Ureter (tissue), 1 donor: ENCODE measurements at regions not wholly inside any gene's neighbourhood (a gene's known extent, or its start where the extent isn't known, plus 50 kb on each side); places are given as distances from the start of the nearest gene placed in this dataset.
"Not testable (repeated sequence)": the region's sequence is repeated elsewhere in the genome, so short reads cannot be mapped to it uniquely, and the experiment has no call there.

Experiments
- DNase-seq: peaks from one replicate; pipeline ENCODE4 v3.0.0-alpha.2; 2020; ENCODE audit warnings: low spot score
- donor health status: DM: yes; HTN: yes; CAD: no.

GRCh38 chr16:65388592-65388991 lies 266.7 kb upstream of the CDH11 start:
- DNase-seq = no peak

- DNase-seq = no peak
Observed at GRCh38 chr16:65386672-65387071, 264.8 kb upstream of the CDH11 start.

- no peak for DNase-seq
Observed at GRCh38 chr16:65384441-65384840, 262.6 kb upstream of the CDH11 start.

GRCh38 chr16:65377195-65377594 lies 255.3 kb upstream of the CDH11 start:
- no peak for DNase-seq

- DNase-seq = no peak
Observed at GRCh38 chr16:65376601-65377000, 254.7 kb upstream of the CDH11 start.

GRCh38 chr16:65375651-65376050 lies 253.8 kb upstream of the CDH11 start:
- DNase-seq = no peak

- no peak for DNase-seq
Observed at GRCh38 chr16:65373097-65373496, 251.2 kb upstream of the CDH11 start.

GRCh38 chr16:65372171-65372570 lies 250.3 kb upstream of the CDH11 start:
- DNase-seq = no peak

- DNase-seq = no peak
Observed at GRCh38 chr16:65365732-65366715, 244.2 kb upstream of the CDH11 start.

GRCh38 chr16:65356721-65357120 lies 234.9 kb upstream of the CDH11 start:
- not testable (repeated sequence) for DNase-seq

GRCh38 chr16:65355706-65356105 lies 233.8 kb upstream of the CDH11 start:
- DNase-seq = no peak

- no peak for DNase-seq
Observed at GRCh38 chr16:65353183-65353582, 231.3 kb upstream of the CDH11 start.

GRCh38 chr16:65349626-65350025 lies 227.8 kb upstream of the CDH11 start:
- no peak for DNase-seq

- DNase-seq = no peak
Observed at GRCh38 chr16:65343556-65343955, 221.7 kb upstream of the CDH11 start.

- DNase-seq = no peak
Observed at GRCh38 chr16:65342231-65342866, 220.5 kb upstream of the CDH11 start.

GRCh38 chr16:65339062-65339461 lies 217.2 kb upstream of the CDH11 start:
- DNase-seq = no peak

- DNase-seq = no peak
Observed at GRCh38 chr16:65336160-65336559, 214.3 kb upstream of the CDH11 start.

- no peak for DNase-seq
Observed at GRCh38 chr16:65334081-65334480, 212.2 kb upstream of the CDH11 start.

- DNase-seq = no peak
Observed at GRCh38 chr16:65333283-65333682, 211.4 kb upstream of the CDH11 start.

- DNase-seq = no peak
Observed at GRCh38 chr16:65327346-65327745, 205.5 kb upstream of the CDH11 start.

GRCh38 chr16:65323655-65324237 lies 201.9 kb upstream of the CDH11 start:
- DNase-seq = no peak

GRCh38 chr16:65319621-65320231 lies 197.9 kb upstream of the CDH11 start:
- no peak for DNase-seq
